Caki2 (cell line): ENCODE measurements at regions not wholly inside any gene's neighbourhood (a gene's known extent, or its start where the extent isn't known, plus 50 kb on each side); places are given as distances from the start of the nearest gene placed in this dataset.

Experiments
- DNase-seq: peaks from one replicate; pipeline ENCODE4 v3.0.0-alpha.2; 2015; ENCODE audit warnings: low read depth
- in situ Hi-C: cut with HindIII; loops from 2 replicates; pipeline ENCODE4 v1.10.0; 2016; ENCODE audit warnings: low sequenced_read_pairs, low pct_unique_long_range_greater_than_20kb, mixed read lengths

GRCh38 chr3:74442068-74442467 is 172.4 kb downstream of the CNTN3 start:
- in situ Hi-C loops = no loop called here
- DNase-seq = no peak

- DNase-seq = no peak
- in situ Hi-C loops = no loop called here
Observed at GRCh38 chr3:74436184-74436583, 178.3 kb downstream of the CNTN3 start.

GRCh38 chr3:74435631-74436030 is 178.8 kb downstream of the CNTN3 start:
- DNase-seq = no peak
- in situ Hi-C loops = no loop called here

- DNase-seq = no peak
- in situ Hi-C loops = no loop called here
Observed at GRCh38 chr3:74434406-74434805, 180.1 kb downstream of the CNTN3 start.

- DNase-seq = no peak
- in situ Hi-C loops = no loop called here
Observed at GRCh38 chr3:74426571-74426970, 187.9 kb downstream of the CNTN3 start.

GRCh38 chr3:74423867-74424266 is 190.6 kb downstream of the CNTN3 start:
- in situ Hi-C loops = no loop called here
- no peak for DNase-seq

- in situ Hi-C loops = no loop called here
- DNase-seq = no peak
Observed at GRCh38 chr3:74420538-74421124, 193.8 kb downstream of the CNTN3 start.

- DNase-seq = no peak
- in situ Hi-C loops = no loop called here
Observed at GRCh38 chr3:74415731-74416130, 198.7 kb downstream of the CNTN3 start.

GRCh38 chr3:74413547-74414241 is 200.8 kb downstream of the CNTN3 start:
- in situ Hi-C loops = no loop called here
- DNase-seq = no peak

GRCh38 chr3:74410276-74410941 is 204.1 kb downstream of the CNTN3 start:
- no peak for DNase-seq

GRCh38 chr3:74409066-74409465 is 205.4 kb downstream of the CNTN3 start:
- in situ Hi-C loops = no loop called here
- no peak for DNase-seq

More at GRCh38 chr3:74410276-74410941, 204.1 kb downstream of the CNTN3 start:
- in situ Hi-C loops = no loop called here

GRCh38 chr3:74403307-74403706 is 211.2 kb downstream of the CNTN3 start:
- in situ Hi-C loops = no loop called here
- no peak for DNase-seq

GRCh38 chr3:74402821-74403220 is 211.6 kb downstream of the CNTN3 start:
- in situ Hi-C loops = no loop called here
- no peak for DNase-seq

- DNase-seq = no peak
- in situ Hi-C loops = no loop called here
Observed at GRCh38 chr3:74393426-74393825, 221.0 kb downstream of the CNTN3 start.

- in situ Hi-C loops = no loop called here
Observed at GRCh38 chr3:74390121-74390877, 224.2 kb downstream of the CNTN3 start.

GRCh38 chr3:74387111-74387735 is 227.2 kb downstream of the CNTN3 start:
- in situ Hi-C loops = no loop called here
- DNase-seq = no peak

More at GRCh38 chr3:74390121-74390877, 224.2 kb downstream of the CNTN3 start:
- no peak for DNase-seq

GRCh38 chr3:74384159-74384558 is 230.3 kb downstream of the CNTN3 start:
- no peak for DNase-seq
- in situ Hi-C loops = no loop called here

GRCh38 chr3:74377669-74378068 is 236.8 kb downstream of the CNTN3 start:
- in situ Hi-C loops = no loop called here
- DNase-seq = no peak
